ENCODE measurements at regions not wholly inside any gene's neighbourhood (a gene's known extent, or its start where the extent isn't known, plus 50 kb on each side); places are given as distances from the start of the nearest gene placed in this dataset.
"Not testable (repeated sequence)": the region's sequence is repeated elsewhere in the genome, so short reads cannot be mapped to it uniquely, and the experiment has no call there.

DNA sequence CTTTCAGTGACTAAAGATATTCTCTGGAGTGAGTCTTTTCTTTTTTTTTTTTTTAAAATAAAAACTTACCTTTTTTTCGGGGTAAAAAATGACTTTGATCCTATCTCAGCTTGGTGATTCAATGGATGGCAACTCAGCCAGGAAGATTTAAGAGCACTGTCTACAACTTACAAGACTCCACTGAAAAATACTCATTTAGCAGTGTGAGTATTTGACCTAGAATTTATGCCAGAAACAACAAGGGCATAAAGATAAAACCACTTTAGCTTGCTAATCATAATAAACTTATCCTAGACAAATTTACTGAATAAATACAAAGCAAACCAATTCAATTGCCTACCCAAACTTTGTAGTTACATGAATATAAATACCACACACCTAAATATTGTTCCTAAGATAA, 446.6 kb downstream of the RPS29 start:
- DNase-seq (ENCODE audit: low read depth in 3 of 3, low spot score in 1 of 3) = no peak

DNA sequence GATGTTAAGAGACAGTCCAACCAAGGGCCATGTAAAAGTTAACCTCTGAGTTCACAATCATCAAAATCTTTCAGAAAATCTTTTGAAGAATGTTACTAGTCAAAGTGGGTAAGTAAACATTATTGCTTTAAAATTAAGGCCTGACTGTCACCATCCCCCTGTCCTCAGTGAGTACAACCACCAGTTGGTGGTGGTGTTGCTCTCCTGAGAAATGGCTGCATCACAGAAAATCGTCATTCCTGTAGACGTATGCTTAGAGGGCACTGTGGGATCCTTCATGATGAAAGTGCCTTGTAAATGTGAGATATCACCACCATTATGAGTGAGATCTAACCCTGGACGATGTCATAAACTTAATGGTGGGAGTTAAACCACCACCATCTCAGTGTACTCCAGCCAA, 451.2 kb downstream of the RPS29 start:
- no peak for DNase-seq (ENCODE audit: low read depth in 3 of 3, low spot score in 1 of 3)

DNA sequence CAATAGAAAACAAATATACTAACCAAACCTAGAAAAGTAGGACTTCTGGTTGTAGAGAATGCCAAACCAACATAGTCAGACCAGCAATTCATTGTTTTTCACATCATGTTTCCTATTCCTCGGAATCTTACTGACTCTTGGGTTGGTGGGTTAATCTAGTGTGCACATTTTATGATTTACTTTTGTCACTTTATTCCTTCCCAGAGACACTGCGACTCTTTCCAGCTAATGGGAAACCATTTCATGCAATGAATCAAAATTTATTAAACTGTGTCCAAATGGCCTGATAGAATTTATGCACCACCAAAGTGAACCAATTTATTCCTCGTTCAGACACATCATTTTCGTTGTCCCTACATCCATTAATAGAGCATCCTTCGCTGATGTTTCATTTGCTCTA, 464.9 kb downstream of the RPS29 start:
- DNase-seq (ENCODE audit: low read depth in 3 of 3, low spot score in 1 of 3) = no peak

DNA sequence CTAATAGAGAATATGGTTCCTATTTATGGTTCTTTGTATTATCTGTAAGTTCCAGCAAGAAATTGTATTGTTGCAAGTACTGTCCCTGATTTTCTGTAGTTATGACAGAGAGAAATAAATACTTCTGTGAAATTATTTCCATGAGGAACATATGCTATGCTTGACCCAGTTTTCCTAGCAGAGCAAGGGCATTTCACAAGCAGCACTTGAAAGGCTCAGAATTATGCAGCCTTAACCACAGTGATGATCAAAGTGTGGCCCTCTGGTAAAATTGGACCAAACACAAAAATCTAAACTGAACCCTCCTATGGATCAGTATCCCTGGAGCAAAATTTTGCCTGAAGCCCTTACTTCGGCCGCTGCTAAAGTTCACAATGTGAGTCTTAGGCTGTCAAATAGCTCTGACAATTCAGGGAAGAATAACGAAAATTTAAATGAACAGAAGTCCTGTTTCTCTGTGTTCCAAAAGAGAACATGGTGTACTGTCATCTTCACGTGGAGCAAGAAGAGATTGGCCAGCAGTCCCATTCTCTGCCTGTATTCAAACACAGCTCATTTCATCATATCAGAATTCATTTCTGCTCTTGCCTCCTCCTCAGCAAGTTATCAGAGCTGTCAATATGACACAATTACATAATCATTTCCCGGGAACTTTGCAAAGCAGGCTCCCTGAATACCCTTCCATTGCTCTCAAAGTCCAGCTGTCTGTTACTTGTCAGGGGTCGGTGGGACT, 471.9 kb downstream of the RPS29 start:
- no peak for DNase-seq (ENCODE audit: low read depth in 3 of 3, low spot score in 1 of 3)

DNA sequence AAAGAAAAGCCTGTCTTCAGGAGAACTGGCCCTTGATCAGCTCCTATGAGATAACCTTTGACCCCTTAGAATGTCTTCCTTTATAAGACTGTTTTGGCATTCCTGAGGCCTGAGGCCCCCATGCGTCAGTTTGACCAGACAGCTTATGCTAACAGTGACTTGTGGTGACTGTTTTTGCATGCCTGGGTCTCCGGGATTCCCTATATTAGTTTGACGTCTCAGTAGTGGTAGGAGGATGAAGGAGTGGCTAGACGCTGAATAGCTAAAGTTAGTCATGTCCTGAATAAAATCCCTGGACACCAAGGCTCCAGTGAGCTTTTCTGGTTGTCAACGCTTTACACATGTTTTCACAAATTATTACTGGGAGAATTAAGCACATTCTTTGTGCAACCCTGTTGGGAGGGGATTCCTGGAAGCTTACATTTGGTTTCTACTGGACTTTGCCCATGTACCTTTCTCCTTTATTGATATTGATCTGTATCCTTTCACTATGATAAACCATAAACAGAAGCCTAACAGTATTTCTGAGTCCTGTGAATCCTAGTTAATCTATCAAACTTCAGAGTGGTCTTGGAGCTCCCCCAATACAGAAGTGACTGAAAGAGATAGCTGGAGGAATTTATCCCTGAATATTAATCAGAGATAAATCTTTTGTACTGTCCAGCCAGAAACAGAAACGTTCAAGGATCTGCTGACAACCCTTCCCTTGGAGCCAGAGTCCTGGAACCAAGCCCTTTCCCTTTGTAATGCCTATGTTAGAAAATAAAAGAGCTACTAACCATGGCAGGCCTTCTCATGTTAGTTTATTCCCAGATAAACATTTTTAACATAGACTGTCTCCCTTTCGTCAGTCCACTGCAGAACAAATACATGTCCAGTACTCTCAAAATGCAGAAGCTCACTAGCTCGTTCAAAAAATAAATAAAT, 479.2 kb downstream of the RPS29 start:
- DNase-seq (ENCODE audit: low read depth in 3 of 3, low spot score in 1 of 3) = no peak

DNA sequence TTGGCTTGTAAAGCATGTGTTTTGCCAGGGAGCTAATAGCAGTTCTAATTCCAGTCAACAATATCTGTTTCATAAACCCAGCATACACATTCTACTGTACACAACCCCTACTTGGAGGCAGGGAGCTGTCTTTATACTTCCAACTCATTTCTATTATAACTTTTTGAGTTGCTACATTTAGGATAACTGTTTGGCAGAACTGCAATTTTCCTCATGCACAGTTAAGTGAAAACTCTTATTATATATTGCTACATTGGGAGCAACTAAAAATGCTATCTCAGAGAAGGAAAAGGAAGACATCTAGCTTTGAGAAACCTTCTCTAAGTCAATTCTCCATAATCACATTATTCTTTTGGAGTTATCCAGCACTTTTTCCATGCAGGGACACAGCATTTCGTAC, 480.2 kb downstream of the RPS29 start:
- DNase-seq (ENCODE audit: low read depth in 3 of 3, low spot score in 1 of 3) = no peak

DNA sequence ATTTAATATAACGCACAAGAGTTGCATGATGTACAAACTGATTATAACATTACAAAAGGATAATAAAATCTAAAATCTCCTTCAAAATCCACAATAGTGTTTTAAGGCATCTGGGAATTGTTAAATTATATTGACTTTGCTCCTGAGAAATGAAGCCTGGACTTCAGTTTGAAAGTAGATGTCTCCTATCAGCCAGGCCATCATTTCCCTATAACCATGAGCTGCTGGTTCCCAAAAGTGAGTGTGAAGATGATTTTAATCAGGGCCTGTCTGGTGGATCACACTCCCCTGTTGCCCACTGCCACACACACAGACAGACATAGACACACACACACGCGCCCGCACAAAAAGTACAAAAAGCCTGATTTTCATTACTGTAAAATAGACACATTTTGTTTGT, 480.7 kb downstream of the RPS29 start:
- no peak for DNase-seq (ENCODE audit: low read depth in 3 of 3, low spot score in 1 of 3)

DNA sequence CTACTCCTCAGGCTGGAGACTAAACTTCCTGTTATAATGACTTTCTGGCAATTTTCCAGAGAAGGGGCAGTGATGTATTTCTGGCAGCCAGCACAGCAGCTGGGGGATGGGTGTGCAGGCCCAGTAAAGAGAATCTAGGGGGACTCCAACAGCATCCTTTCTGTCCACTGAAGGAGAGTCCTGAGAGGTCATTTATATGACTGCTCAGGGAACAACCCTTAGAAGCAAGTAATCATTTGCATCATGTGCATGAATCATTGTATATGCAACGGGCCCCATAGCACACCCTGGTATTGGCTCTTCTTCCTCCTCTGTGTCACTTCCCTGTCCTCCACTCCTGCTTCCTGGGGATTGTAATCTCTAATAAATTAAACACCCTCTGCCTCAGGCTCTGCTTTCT, 493.8 kb downstream of the RPS29 start:
- DNase-seq (ENCODE audit: low read depth in 3 of 3, low spot score in 1 of 3) = no peak

DNA sequence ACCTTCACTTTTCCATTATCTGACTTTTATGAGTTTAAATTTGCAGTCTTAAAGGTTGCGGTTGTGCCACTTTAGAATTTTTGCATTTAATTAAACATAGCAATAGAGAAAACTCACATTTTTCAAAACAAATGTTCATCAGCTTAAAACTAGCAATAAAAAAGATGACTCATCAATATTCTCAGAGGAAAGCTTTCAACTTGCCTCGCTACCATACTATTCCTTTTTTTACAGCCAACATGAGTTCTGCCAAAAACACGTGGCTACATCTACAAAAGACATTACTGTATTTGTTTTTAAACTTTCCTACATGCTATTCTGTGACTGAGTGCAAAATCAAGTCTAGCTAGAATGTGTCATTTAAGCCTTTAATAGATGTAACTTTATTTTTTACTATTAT, 497.1 kb downstream of the RPS29 start:
- DNase-seq (ENCODE audit: low read depth in 3 of 3, low spot score in 1 of 3) = no peak

DNA sequence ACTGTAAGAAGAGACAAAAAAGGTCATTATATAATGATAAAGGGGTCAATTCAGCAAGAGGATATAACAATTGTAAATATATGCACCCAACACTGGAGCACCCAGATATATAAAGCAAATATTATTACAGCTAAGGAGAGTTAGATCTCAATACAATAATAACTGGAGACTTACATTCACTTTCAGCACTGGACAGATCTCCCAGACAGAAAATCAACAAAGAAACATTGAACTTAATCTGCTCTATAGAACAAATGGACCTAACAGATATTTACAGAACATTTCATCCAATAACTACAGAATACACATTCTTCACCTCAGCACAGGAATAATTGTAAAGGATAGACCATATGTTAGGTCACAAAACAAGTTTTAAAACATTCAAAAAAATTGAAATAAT, 512.9 kb downstream of the RPS29 start:
- DNase-seq (ENCODE audit: low read depth in 3 of 3, low spot score in 1 of 3) = not testable (repeated sequence)

DNA sequence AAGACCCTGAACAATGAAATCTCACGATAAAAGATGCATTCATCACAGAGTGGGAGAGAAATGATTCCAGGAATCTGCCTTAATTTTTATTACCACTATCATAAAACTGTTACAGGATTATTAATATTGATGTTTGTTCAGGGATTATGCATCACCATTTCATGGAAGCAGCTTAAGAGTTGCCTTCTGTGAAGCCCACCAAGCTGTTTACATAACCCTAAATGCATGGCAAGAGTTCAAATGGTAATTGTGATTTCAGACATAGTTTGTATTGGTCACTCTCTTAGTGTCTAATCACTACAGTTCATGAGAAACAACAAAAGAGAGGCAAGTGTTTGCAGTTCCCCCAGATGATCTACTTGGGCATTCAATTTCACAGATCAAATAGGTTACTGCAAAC, 527.7 kb downstream of the RPS29 start:
- DNase-seq (ENCODE audit: low read depth in 3 of 3, low spot score in 1 of 3) = no peak

DNA sequence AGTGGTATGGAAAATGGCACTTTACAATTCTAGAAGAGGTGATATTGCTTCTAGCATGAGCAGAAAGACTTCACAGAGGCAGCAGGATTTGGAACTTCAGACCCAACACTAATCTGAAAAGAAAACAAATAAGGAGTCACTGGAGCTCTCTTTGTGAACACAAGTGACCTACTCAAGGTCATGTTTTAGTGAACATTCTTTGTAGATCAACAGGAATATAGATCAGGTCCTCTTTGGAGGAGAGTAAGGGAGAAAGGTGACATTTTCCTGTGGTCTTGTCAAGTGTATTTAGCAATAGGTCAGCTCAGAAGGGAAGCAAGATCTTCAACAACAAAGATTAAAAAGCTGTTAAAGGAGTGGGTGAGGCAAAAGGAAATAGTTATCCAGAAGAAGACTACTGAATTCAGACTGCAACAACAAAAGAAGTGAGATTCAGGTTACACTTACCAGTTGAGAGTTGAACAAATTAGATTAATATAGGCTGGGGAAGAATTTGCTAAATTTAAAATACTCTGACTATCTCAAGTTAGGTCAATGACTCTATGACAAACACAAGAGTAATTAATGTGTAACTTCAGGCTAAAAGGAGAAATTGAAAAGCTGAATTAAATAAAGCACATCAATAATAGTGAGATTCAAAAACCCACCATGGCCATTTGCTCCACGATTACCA, 528.2 kb downstream of the RPS29 start:
- DNase-seq (ENCODE audit: low read depth in 3 of 3, low spot score in 1 of 3) = no peak

DNA sequence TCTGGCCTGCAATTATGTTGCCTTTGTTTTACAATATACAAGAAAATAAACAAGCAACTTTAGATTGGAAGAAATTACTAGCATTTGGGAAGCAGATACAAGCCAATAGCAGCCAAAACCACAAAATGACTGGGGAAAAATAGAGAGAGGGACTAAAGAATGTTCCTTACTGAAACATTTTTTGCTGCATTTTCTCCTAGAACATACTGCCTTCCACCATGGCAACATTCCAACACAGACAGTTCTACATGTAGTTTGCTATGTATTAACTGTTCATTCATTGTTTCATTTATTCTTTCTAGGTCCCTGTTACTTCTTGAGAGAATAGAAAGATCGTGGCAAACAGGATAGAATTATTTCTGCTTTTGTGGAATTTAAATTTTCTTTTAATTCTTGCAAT, 530.2 kb downstream of the RPS29 start:
- DNase-seq (ENCODE audit: low read depth in 3 of 3, low spot score in 1 of 3) = no peak

DNA sequence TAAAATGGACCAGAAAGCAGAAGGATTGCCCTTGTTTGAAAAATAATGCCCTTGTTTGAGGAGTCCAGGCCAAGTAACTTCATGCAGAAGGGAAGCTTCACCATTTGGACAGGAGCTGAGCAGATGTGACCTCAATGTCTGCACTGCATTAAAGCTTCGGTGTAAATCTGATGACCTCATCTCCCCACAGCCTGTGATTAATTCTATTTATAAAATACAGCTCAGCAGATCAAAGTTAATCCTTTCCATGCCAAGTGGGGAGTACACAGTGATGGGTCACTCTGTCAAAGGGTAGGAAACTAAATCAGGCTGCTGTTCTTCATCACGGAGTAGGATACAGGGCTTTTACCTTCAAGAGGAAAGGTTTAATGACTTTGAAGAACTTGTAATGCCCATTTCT, 533.7 kb downstream of the RPS29 start:
- DNase-seq (ENCODE audit: low read depth in 3 of 3, low spot score in 1 of 3) = no peak

DNA sequence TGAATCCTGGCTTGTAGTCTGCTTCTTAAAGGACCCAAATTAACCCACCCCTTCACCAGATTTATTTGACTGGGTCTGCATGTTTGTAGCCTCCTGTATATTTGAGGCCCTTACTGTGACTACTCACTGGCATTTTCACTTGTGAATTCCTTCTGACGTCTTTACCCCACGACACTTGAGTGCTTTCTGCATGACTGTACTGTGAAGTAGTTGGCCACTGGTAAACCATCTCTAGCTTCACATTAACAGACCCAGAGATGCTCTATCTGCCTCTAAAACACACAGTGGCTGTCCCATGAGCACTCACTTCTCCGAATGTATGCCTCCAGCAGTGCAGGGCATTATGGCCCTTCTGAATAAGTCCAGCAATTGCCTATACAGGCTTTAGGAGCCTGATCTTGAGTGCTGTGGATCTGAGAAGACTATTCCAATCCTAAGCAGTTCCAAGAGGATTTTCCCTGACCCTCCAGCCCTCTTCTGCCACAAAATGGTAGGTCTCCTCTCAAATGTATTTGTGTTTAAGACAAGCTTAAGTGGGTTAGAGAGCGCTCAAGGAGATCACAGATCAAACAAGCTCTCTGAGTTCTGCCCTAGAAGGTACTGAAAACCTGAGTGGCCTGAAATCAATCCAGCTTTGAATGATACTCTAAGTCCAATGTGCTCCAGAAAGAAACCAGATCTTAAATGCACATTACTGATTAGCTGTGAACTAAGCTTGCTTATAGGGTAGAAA, 534.7 kb downstream of the RPS29 start:
- no peak for DNase-seq (ENCODE audit: low read depth in 3 of 3, low spot score in 1 of 3)

DNA sequence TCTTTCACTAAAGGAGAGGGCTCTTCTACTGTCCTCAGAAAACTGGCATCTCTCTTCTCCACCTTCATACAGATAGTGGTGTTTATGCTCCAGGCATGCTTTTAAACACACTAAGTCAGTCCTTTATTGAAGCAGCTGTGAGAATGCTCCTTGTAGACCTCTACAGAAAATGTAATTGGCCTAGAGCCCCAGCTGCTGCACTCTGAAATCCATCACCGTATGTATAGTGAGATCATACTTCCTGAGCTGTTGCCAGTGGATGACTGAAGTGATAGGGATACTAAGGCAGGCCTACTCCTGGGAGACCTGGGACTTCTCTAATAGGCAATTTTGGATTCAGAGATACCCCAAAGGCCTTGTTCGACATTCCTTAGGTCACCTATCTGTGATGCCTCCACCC, 535.4 kb downstream of the RPS29 start:
- no peak for DNase-seq (ENCODE audit: low read depth in 3 of 3, low spot score in 1 of 3)

DNA sequence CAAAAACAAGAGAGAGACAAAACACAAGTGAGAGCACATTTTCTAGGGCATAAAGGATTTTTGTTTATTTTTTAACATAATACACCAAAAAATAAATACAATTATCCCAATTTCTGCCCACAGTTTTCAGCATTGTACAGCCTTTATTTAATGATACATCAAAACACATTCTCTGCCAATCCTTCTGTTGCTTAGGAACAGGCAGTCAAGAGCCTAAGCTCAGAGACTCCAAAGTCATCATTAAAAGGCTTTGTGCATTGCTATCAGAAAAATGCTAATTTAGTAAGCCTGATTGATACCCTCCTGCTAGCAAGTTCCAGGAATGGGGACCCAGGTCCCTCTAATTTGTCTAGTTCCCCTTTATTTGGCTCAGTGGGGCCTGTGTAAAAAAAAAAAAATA, 536.5 kb downstream of the RPS29 start:
- DNase-seq (ENCODE audit: low read depth in 3 of 3, low spot score in 1 of 3) = no peak

DNA sequence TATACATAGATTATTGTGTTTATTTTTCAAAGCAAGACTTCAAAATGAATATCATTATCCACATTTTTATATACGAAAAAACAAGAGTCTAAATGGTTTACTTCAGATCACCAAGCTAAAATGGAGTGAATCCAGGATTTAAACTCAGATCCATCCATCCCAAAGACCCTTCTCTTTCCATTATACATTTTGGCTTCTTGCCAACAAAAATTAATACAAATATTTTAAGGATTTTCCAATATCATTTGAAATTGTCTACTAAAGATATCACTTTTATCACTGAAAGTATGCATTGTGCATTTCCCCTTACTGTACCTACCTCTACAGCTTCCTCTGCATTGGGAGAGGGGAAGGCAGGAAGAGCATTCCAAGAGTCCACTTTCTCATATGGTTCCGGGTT, 541.2 kb downstream of the RPS29 start:
- DNase-seq (ENCODE audit: low read depth in 3 of 3, low spot score in 1 of 3) = no peak

DNA sequence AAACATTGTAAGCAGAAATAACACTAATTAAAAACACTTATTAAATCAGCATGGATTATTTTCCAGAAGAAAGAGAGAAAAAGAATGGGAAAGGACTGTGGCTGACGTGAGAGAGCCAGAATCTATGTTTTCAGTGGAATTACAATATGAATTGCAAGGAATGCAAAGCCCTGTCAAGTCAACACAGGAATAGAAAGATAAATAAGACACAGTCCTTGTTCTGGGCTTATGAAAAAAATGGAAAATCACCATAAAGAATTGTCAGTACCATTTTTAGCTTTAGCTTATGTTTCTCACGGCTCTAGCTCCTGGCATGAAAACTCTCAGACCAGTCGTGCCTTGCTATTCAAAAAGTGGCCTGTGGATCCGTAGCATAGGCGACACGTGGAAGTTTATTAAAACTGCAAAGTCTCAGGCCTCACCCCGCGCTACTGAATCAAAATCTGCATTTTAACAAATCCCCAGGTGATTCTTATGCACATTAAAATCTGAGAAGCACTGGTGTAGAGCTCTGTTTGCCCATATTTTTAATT, 549.1 kb downstream of the RPS29 start:
- DNase-seq (ENCODE audit: low read depth in 3 of 3, low spot score in 1 of 3) = no peak

DNA sequence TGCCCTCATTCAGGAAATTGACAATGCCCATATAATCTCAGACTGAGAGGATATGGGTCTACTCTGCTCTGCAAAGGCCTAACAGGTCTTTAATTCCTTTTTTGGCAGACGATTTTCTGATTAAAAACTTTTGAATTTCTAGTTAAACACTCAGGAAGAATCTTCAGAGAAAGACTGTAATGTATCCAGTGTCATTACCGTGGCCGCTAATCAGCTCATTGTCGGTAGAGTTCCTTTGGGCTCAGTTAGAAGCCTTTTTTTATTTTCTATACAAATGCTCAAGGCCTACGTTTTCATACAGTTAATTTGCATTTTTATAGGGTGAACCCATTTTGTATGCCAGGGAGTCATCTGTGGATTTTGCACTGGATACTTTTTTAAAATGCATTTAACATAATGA, 549.9 kb downstream of the RPS29 start:
- DNase-seq (ENCODE audit: low read depth in 3 of 3, low spot score in 1 of 3) = no peak

DNA sequence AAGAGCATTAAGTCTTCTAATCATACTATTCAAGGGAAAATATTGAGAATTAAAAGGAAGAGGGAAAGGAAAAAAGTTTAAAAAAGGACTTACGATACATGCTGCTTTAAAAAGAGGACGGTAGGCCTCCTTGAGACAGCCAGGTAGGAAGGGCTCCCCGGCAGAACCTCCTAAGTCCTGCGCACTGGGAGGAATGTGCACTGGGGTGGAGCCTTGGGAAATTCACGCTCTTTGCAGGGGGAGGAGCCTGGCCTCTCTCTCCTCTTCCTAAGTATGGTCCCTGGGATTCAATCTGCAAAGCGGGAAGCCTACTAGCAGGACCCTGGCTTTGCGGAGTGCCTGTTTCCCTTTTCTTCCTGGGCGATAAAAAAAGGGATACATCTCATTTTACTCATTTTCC, 553.0 kb downstream of the RPS29 start:
- no peak for DNase-seq (ENCODE audit: low read depth in 3 of 3, low spot score in 1 of 3)

Data from stimulated activated CD4-positive, alpha-beta T cell treated with anti-CD3 and anti-CD28 coated beads, TNF-alpha, amount 100 ng/mL, for 1 hour (primary cell).